GM12892 (cell line): ENCODE measurements at regions not wholly inside any gene's neighbourhood (a gene's known extent, or its start where the extent isn't known, plus 50 kb on each side); places are given as distances from the start of the nearest gene placed in this dataset.

ENCODE experiments used
- POLR2A ChIP-seq: IDR thresholded peaks from 2 replicates; pipeline ENCODE4 v1.6.1; 2011; ENCODE audit warnings: low read depth, low read length, control low read depth
- POLR2AphosphoS5 ChIP-seq: IDR thresholded peaks from 2 replicates; pipeline ENCODE4 v1.6.1; 2011; ENCODE audit warnings: low read depth, low read length, control low read depth
- TAF1 ChIP-seq: IDR thresholded peaks from 2 replicates; pipeline ENCODE4 v1.6.1; 2011; ENCODE audit warnings: low read depth, mild to moderate bottlenecking, control low read depth, low read length, borderline replicate concordance

DNA sequence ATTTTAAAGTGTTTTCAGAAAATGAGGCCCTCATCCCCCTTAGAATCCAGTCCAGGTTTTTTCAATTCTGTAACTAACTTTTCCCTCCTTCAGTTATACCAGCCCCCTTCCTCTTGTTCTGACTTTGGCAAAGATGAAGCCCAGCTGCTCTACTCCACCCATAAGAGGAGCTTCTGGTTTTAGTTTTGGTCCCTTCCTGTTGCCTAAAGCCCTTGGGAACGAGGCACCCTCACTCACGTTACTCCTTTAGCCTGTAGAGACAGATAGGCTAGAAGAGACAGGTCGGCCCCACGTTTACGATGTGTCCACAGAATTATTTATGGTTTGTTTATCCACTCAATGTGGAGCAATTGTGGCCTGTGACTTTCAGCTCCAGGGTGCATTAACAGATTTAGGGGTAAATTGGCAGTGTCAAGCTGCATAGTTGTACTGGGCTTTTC lies 454.2 kb upstream of the TNP1 start:
- TF ChIP-seq POLR2A, result no peak
- TF ChIP-seq TAF1, result no peak
- no peak for TF ChIP-seq POLR2AphosphoS5
